AG04450 (cell line): ENCODE measurements at regions not wholly inside any gene's neighbourhood (a gene's known extent, or its start where the extent isn't known, plus 50 kb on each side); places are given as distances from the start of the nearest gene placed in this dataset.

Experiments used
- CTCF ChIA-PET: fragments of 300-600, 350-600 bp; formaldehyde crosslinking; extraction: SDS; loops from one replicate; lab custom pipeline; 2022; ENCODE audit warnings: antibody characterized with exemption, inconsistent platforms; lab: Charles Lee
- POLR2A ChIA-PET: fragments of 350-600 bp; formaldehyde crosslinking; extraction: SDS; loops from one replicate; lab custom pipeline; 2021; ENCODE audit warnings: antibody characterized with exemption, inconsistent platforms; lab: Yijun Ruan, JAX
- DNase-seq: peaks from one replicate; pipeline ENCODE4 v3.0.0-alpha.2; 2011; ENCODE audit warnings: low read depth, low spot score
- H3K27ac ChIP-seq: one replicate; pipeline ENCODE4 v1.5.1; 2012; ENCODE audit warnings: low read depth, low read length, control low read depth
- H3K27me3 ChIP-seq: one replicate; pipeline ENCODE4 v1.6.0; 2012; ENCODE audit warnings: low read length; ENCODE audit not compliant: control insufficient read depth, insufficient read depth
- H3K4me3 ChIP-seq: 2 replicates; pipeline ENCODE4 v1.5.1; 2011; ENCODE audit warnings: mild to moderate bottlenecking, low read depth, low read length, control low read depth
- H3K9me3 ChIP-seq: 2 replicates; pipeline ENCODE4 v1.5.1; 2012; ENCODE audit warnings: low read length; ENCODE audit not compliant: control insufficient read depth, insufficient read depth
- TF ChIP-seq, protein P1 (sequence below): IDR thresholded peaks from 2 replicates; pipeline ENCODE4 v1.5.1; 2011; ENCODE audit warnings: low read depth, low read length, control low read depth, inconsistent platforms

DNA sequence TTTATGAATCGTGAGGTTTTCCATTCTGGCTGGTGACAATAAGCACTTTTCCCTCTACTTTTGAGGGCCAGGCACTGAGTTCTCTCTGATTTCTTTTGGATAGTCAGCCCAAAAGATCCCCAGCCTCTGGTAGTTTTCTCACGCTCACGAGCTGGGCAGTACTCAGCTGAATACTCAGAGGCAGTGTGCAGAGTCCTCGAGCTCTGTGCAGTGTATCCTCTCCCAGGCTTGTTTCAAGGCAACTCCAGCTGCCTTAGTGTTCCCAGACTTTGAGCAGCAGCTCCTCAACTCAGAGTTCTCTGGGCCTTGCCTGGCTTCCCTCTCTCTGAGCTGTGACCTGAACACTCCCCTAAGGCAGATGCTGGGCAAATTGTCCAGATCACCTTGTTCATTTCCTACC lies 59.1 kb upstream of the IQSEC1 start:
- POLR2A ChIA-PET: no interaction called here
- Histone ChIP-seq H3K27me3 (no peaks in the 10 kb centered on the region), H3K4me3 (no peak overlapping the region), H3K9me3 (no peaks in the 10 kb centered on the region), H3K27ac (no peak overlapping the region)
- DNase-seq: no peak
- TF ChIP-seq, protein P1, sequence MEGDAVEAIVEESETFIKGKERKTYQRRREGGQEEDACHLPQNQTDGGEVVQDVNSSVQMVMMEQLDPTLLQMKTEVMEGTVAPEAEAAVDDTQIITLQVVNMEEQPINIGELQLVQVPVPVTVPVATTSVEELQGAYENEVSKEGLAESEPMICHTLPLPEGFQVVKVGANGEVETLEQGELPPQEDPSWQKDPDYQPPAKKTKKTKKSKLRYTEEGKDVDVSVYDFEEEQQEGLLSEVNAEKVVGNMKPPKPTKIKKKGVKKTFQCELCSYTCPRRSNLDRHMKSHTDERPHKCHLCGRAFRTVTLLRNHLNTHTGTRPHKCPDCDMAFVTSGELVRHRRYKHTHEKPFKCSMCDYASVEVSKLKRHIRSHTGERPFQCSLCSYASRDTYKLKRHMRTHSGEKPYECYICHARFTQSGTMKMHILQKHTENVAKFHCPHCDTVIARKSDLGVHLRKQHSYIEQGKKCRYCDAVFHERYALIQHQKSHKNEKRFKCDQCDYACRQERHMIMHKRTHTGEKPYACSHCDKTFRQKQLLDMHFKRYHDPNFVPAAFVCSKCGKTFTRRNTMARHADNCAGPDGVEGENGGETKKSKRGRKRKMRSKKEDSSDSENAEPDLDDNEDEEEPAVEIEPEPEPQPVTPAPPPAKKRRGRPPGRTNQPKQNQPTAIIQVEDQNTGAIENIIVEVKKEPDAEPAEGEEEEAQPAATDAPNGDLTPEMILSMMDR: no peak
- CTCF ChIA-PET: no interaction called here

DNA sequence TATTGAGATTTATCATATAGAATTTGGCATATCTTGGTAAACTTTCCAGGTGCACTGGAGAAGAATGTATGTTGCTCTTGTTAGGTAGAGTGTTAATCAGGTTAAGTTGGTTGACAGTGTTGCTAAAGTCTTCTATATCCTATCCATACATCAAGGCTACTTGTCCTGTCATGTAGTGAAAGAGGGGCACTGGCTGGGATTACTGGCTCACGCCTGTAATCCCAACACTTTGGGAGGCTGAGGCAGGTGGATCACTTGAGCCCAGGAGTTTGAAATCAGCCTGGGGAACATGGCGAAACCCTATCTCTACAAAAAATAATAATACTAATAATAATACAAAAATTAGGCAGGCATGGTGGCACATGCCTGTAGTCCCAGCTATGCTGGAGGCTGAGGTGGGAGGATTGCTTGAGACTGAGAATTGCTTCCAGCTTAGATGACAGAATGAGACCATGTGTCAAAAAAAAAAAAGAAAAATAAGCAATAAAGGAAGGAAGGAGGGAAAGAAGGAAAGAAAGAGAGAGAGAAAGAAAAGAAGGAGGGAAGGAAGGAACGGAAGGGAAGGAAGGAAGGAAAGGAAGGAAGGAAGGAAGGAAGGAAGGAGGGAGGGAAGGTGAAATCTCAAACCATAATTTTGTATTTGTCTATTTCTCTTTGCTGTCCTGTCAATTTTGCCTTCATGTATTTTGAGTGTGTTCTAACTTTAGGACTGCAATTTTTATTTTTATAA lies 57.4 kb upstream of the IQSEC1 start:
- Histone ChIP-seq H3K27ac (no peak overlapping the region), H3K27me3 (no peaks in the 10 kb centered on the region), H3K4me3 (no peak overlapping the region), H3K9me3 (no peaks in the 10 kb centered on the region)
- TF ChIP-seq, protein P1: no peak
- CTCF ChIA-PET: no interaction called here
- no peak for DNase-seq
- POLR2A ChIA-PET: no interaction called here

- H3K9me3 ChIP-seq: no peaks in the 10 kb centered on the region
- no peak for DNase-seq
- POLR2A ChIA-PET: no interaction called here
- no peak overlapping the region for H3K27ac ChIP-seq
- no peaks in the 10 kb centered on the region for H3K27me3 ChIP-seq
- TF ChIP-seq, protein P1: no peak
- no peak overlapping the region for H3K4me3 ChIP-seq
- CTCF ChIA-PET: interaction anchor here (0.9 kb wide), 1 partner anchor 33 kb away, joined by 3 read pairs; no protein-coding TSS in a partner anchor
Observed at GRCh38 chr3:13125092-13126015, 52.1 kb upstream of the IQSEC1 start.

DNA sequence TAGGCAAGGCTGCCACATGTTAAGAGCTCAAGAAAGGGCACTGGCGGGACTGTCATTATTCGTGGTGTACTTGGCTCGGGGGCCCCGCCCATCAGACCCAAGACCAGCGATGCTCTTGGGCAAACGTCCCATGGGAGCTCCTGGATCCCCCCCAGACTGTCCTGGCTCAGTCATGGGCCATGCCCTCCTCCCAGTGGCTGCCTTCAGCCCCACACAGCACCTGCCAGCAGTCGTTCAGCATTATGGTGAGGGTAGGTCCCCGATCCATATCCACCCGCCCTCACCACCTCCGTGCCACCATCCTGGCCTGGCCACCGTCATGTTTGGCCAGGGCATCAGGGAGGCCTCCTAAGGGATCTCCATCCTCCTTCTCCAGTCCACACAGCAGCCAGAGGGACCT lies 51.4 kb upstream of the IQSEC1 start:
- TF ChIP-seq, protein P1: no peak
- Histone ChIP-seq H3K9me3 (no peaks in the 10 kb centered on the region), H3K4me3 (no peak overlapping the region), H3K27ac (no peak overlapping the region), H3K27me3 (no peaks in the 10 kb centered on the region)
- no peak for DNase-seq
- ChIA-PET POLR2A (no interaction called here), CTCF (interaction anchor here (0.9 kb wide), 1 partner anchor 33 kb away, joined by 3 read pairs; no protein-coding TSS in a partner anchor)

GRCh38 chr3:13123765-13124164 lies 50.5 kb upstream of the IQSEC1 start:
- CTCF ChIA-PET: no interaction called here
- no peaks in the 10 kb centered on the region for H3K27me3 ChIP-seq
- TF ChIP-seq, protein P1: no peak
- POLR2A ChIA-PET: no interaction called here
- no peak overlapping the region for H3K4me3 ChIP-seq
- no peaks in the 10 kb centered on the region for H3K9me3 ChIP-seq
- DNase-seq: no peak
- H3K27ac ChIP-seq: no peak overlapping the region
